GM12892 (cell line): ENCODE measurements at regions not wholly inside any gene's neighbourhood (a gene's known extent, or its start where the extent isn't known, plus 50 kb on each side); places are given as distances from the start of the nearest gene placed in this dataset.

Experiments used
- DNase-seq: peaks from one replicate; pipeline ENCODE4 v3.0.0; 2011; ENCODE audit not compliant: insufficient read length
- FAIRE-seq: peaks from 2 replicates; lab custom pipeline; 2011; peaks lifted over from hg19 to GRCh38; lab: Jason Lieb, UNC
- POLR2A ChIP-seq: IDR thresholded peaks from 2 replicates; pipeline ENCODE4 v1.6.1; 2011; ENCODE audit warnings: low read depth, low read length, control low read depth
- POLR2AphosphoS5 ChIP-seq: IDR thresholded peaks from 2 replicates; pipeline ENCODE4 v1.6.1; 2011; ENCODE audit warnings: low read depth, low read length, control low read depth
- TAF1 ChIP-seq: IDR thresholded peaks from 2 replicates; pipeline ENCODE4 v1.6.1; 2011; ENCODE audit warnings: low read depth, mild to moderate bottlenecking, control low read depth, low read length, borderline replicate concordance

DNA sequence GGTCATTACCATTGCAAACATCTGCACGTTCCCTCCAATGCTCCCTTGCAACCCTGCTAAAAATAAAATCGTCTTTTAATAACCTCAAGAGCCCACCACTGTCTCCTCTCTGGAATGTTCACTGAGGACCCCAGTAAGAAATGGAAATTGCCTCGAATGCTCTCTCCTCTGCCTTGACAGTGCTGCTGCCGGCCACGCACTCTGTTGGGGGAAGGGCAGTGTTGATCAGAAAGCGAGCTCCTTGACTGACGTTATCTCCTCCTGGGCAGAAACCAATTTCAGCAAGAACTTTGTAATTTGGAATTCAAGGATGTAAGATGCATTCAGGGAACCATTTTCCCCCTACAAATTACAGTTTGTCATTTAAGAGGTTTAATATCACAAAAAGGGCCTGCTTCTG is 718.5 kb downstream of the UQCRFS1 start:
- FAIRE-seq (no peak), DNase-seq (no peak)
- no peak for TF ChIP-seq POLR2AphosphoS5
- no peak for TF ChIP-seq POLR2A
- TF ChIP-seq TAF1: no peak

DNA sequence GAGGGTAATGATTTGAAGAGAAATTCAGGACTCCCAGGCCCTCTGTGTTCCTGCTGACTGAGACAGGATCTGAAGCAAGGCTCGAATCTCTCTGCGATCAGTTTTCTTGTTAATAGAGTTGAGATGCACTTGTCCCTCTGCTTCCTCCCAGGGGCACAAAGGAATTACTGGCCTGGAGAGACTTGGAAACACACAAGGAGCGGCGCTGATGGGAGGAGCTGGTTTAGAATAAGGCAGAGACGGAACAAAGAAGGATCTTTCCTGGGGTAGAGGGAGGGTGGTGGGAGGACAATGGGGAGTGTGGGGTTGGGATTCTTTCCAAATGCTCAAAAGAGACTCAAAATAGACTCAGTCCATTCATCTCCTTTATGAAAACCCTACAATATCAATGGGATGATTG is 719.1 kb downstream of the UQCRFS1 start:
- TF ChIP-seq TAF1 (no peak), POLR2A (no peak), POLR2AphosphoS5 (no peak)
- FAIRE-seq: no peak
- no peak for DNase-seq

DNA sequence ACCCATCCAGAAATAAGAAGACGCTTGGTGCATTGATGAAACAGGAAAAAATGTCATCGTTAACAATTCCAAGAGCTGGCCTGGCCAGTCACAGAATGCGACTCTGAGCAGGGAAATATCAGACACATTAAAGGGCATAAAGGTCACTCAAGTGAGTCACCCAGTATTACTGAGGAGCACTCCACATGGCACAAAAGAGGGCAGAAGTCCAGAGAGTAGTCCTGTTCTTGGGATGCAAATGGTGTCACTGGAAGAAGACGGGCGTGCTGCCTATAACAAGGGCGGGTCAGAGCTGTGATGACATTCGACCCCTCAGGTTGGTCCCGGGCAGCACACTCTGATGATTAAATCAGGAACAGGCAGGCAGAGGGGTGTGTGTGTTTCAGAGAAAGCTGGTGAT is 720.3 kb downstream of the UQCRFS1 start:
- DNase-seq (no peak), FAIRE-seq (no peak)
- no peak for TF ChIP-seq POLR2A
- no peak for TF ChIP-seq TAF1
- TF ChIP-seq POLR2AphosphoS5: no peak

DNA sequence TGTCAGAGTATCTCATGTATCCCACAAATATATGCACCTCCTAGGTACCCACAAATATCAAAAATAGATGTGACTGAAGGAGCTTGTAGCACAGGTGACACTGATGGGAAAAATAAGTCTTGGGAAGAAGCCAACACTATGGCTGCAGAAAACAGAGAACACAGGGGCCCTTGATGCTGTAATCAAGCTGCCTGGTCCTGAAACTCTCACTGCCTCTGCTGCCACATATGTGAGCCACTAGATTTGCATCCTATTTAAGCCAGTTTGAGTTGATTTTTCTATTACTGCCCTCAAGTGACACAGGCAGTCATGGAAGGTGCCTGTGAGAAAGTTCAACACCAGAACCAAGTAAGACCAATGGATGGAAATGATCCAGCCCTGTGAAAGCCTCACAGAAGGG is 720.8 kb downstream of the UQCRFS1 start:
- TF ChIP-seq POLR2A (no peak), TAF1 (no peak), POLR2AphosphoS5 (no peak)
- DNase-seq (no peak), FAIRE-seq (no peak)

DNA sequence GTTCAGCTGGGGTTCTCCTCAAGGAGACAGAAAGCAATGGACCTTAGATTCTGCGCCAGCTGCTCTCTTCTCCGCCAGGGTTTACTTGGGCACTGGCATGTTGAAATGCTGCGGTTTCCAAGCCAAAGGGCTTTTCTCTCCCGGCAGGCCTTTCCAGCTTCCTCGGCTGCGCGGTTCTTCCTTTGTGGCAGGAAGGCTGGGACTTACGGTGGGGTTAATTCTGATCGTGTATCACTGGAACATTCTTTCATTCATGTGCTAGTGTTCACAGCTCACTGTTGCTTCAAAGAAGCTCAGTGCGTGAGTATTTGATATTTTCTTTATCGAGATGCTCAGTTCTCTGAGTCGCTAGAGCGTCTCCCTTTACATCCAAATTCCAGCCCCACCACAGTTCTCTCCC is 723.2 kb downstream of the UQCRFS1 start:
- DNase-seq (no peak), FAIRE-seq (no peak)
- TF ChIP-seq TAF1 (no peak), POLR2A (no peak), POLR2AphosphoS5 (no peak)

DNA sequence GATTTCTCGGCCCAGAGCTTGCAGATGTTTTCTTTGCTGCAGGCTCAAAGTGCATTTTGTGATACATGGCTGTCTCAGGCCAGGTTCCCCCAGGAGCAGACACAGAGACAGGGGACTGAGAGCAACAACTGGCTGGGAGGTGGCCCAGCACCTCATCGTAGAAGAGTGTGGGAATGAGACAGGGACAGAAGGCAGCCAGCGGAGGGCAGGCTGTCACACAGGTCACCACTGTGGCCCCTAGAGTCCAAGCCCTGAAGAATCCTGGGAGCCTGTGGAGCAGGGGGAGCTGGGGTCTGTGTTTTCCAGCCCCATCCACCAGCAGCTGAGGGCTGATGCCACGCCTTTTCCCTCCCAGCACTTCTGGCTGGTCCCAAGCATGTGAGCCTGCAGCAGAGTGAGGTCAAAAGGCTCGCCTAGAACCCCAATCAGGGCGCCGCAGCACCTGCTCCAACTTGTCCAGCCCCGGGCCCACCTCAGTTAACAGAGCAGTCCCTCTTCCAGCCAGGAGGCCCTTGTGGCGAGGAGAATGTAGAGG is 723.8 kb downstream of the UQCRFS1 start:
- TF ChIP-seq TAF1 (no peak), POLR2A (no peak), POLR2AphosphoS5 (no peak)
- DNase-seq (no peak), FAIRE-seq (no peak)

DNA sequence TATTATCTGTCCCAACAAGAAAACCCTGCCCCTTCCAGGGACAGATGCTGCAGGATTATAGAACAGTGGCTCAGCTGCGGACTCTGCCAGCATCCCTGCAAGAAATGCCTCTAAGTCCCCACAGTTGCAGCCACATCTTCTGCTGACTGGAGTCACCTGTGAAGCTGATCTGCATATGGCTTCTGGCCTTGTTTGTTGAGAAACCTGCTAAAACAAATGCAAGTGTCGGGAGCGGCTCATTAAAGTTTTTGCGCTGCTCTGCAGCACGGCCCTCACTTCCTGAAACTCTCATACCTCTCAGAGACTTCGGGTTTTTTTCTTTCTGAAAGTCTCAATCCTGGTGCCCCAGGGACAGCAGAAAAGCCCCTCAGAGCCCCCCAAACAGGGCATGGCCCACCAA is 725.0 kb downstream of the UQCRFS1 start:
- FAIRE-seq (no peak), DNase-seq (no peak)
- TF ChIP-seq POLR2A (no peak), POLR2AphosphoS5 (no peak)

DNA sequence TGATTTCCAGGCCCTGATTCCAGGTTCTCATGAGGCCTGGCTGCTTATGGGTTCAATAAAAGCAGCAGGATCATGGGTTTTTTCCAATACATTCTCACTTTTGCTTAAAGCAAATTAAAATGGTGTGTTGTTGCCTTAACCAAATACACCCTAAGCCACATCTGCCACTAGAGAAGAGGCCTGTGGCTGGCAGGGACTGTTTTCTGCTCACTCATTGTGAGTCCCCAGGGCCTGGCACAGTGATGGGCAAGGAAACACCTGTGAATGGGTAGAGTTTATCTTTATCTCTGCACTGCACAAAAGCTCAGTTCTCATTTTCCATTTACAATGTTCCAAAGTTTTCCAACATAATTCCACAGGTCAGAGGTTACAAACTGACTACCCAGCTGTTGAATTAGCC is 726.0 kb downstream of the UQCRFS1 start:
- DNase-seq (no peak), FAIRE-seq (no peak)
- no peak for TF ChIP-seq POLR2AphosphoS5
- no peak for TF ChIP-seq TAF1
- no peak for TF ChIP-seq POLR2A

DNA sequence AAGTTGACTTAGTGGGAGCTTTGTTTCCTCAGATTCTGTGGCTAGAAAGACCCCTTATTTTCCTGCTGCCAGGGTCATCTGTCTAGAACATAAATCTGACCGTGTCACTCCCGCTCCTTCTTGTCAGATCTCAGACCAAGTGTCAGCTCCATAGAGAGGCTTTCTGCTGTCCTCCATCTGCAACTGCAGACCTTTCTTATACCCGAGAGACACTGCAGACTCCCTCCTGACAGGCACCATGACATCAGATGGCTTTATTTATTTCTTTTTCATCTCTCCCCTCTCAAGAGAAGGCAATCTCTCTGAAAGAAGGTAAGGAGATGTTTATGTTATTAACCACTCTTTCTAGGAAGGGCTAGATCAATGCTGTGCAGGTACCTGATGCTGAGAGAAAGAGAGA is 726.5 kb downstream of the UQCRFS1 start:
- no peak for FAIRE-seq
- DNase-seq: no peak
- no peak for TF ChIP-seq POLR2A
- TF ChIP-seq TAF1: no peak
- TF ChIP-seq POLR2AphosphoS5: no peak

DNA sequence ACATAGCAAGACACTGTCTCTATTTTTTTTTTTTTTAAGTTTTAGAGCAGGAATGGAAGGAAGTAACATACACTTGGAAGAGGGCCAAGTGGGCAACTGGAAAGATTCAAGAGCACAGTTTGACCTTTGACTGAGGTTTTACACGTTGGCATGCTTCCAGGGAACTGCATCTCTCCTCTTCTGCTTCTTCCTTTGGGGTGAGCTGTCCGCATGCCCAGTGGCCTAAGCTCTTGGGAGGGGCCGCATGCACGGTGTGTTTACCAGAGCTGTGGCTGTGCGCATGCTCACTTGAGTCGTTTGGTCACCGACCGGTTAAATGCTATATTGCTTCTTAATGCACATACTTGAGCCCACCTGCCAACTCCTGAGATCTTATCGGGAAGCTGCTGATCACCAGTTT is 727.7 kb downstream of the UQCRFS1 start:
- TF ChIP-seq POLR2AphosphoS5 (no peak), TAF1 (no peak), POLR2A (no peak)
- DNase-seq (no peak), FAIRE-seq (no peak)

DNA sequence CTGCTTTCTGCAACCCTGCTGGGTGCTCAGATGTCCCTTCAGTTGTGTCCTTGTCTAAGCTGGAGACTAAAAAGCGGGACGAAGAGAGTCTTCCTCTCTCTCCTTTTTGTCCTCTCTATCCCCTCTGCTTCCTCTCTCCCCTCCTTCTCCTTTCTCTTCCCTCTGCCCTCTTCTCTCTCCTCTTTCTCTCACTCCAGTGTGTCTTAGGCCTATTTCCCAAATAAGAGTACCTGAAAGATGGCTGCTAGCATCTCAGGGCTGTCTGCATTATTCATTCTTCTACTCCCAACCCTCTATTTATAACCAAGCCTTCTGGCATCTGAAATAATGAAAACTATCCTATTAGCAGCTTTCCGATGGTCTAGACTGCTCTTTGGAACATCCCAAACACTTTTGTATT is 729.8 kb downstream of the UQCRFS1 start:
- FAIRE-seq (no peak), DNase-seq (no peak)
- no peak for TF ChIP-seq TAF1
- TF ChIP-seq POLR2AphosphoS5: no peak
- TF ChIP-seq POLR2A: no peak

DNA sequence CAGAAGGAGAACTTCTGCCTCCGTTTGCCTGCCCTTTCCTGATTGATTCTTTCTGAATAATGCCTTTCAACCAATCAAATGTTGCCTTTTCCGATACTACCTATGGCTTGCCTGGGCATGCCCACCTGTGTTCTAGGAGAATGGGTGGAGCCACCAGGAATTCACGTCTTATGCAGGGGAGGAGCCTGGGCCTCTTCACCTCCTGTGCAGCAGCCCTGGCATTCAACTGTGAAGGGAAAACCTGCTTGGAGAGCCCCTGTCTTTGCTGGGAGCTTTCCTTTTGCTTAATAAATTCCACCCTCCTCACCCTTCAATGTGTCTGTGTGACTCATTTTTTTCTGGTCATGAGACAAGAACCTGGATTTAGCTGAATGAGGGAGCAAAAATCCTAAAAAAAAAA is 730.7 kb downstream of the UQCRFS1 start:
- no peak for TF ChIP-seq POLR2A
- no peak for TF ChIP-seq TAF1
- TF ChIP-seq POLR2AphosphoS5: no peak
- no peak for FAIRE-seq
- no peak for DNase-seq

DNA sequence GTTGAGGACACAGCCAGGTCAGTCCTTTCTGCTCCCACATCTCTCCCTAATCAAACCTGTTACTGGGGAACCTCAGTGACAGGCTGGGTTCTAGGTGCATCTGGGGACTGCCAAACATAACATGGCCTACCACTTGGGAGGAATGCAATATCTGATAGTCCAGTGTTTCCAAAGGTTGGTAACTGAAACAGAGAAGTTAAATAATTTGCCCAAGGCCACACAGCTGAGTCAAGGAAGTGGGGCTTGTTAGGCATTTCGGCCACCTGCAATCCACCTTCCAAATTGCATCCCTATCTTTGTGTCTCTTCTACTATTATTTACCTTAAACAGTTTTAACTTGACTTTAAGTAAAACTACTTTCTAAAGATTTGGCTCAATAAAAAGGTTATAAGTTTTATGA is 731.3 kb downstream of the UQCRFS1 start:
- FAIRE-seq (no peak), DNase-seq (no peak)
- no peak for TF ChIP-seq TAF1
- no peak for TF ChIP-seq POLR2A
